ENCODE measurements at regions not wholly inside any gene's neighbourhood (a gene's known extent, or its start where the extent isn't known, plus 50 kb on each side); places are given as distances from the start of the nearest gene placed in this dataset.

GRCh38 chr11:79950172-79950571 is 509.3 kb upstream of the TENM4 start:
- DNase-seq (no peak), ATAC-seq (ENCODE audit: insufficient read depth, low FRiP score) (no peak)
- TF ChIP-seq, protein P1, sequence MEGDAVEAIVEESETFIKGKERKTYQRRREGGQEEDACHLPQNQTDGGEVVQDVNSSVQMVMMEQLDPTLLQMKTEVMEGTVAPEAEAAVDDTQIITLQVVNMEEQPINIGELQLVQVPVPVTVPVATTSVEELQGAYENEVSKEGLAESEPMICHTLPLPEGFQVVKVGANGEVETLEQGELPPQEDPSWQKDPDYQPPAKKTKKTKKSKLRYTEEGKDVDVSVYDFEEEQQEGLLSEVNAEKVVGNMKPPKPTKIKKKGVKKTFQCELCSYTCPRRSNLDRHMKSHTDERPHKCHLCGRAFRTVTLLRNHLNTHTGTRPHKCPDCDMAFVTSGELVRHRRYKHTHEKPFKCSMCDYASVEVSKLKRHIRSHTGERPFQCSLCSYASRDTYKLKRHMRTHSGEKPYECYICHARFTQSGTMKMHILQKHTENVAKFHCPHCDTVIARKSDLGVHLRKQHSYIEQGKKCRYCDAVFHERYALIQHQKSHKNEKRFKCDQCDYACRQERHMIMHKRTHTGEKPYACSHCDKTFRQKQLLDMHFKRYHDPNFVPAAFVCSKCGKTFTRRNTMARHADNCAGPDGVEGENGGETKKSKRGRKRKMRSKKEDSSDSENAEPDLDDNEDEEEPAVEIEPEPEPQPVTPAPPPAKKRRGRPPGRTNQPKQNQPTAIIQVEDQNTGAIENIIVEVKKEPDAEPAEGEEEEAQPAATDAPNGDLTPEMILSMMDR (IDR thresholded peaks at IDR 0.05; ENCODE audit: control extremely low read depth, extremely low read depth): no peak
- Histone ChIP-seq H3K9ac (ENCODE audit: insufficient read depth in 1 of 2, low read length in 2 of 2) (no peak overlapping the region), H3K9me3 (ENCODE audit: control insufficient read depth in 4 of 4, insufficient read depth in 3 of 4, low read length in 3 of 4) (no peaks in the 10 kb centered on the region), H3K27ac (ENCODE audit: low read depth in 1 of 2, low read length in 1 of 2) (no peak overlapping the region), H3K4me3 (no peak overlapping the region), H3K36me3 (ENCODE audit: control insufficient read depth in 4 of 4, insufficient read depth in 4 of 4, low read length in 4 of 4) (no peaks in the 10 kb centered on the region), H3K4me1 (ENCODE audit: control insufficient read depth in 5 of 5, insufficient read depth in 5 of 5, low read length in 5 of 5) (no peaks in the 10 kb centered on the region), H3K27me3 (ENCODE audit: control insufficient read depth in 3 of 3, insufficient read depth in 3 of 3, low read length in 2 of 3) (no peaks in the 10 kb centered on the region)
- 72 to 80% methylated on average over 4 of the region's 4 CpGs for WGBS, 2 donors

GRCh38 chr11:79949574-79949973 is 508.7 kb upstream of the TENM4 start:
- no peak for ATAC-seq (ENCODE audit: insufficient read depth, low FRiP score)
- Histone ChIP-seq H3K9me3 (ENCODE audit: control insufficient read depth in 4 of 4, insufficient read depth in 3 of 4, low read length in 3 of 4) (no peaks in the 10 kb centered on the region), H3K9ac (ENCODE audit: insufficient read depth in 1 of 2, low read length in 2 of 2) (no peak overlapping the region), H3K4me3 (no peak overlapping the region), H3K4me1 (ENCODE audit: control insufficient read depth in 5 of 5, insufficient read depth in 5 of 5, low read length in 5 of 5) (no peaks in the 10 kb centered on the region), H3K27me3 (ENCODE audit: control insufficient read depth in 3 of 3, insufficient read depth in 3 of 3, low read length in 2 of 3) (no peaks in the 10 kb centered on the region), H3K27ac (ENCODE audit: low read depth in 1 of 2, low read length in 1 of 2) (no peak overlapping the region), H3K36me3 (ENCODE audit: control insufficient read depth in 4 of 4, insufficient read depth in 4 of 4, low read length in 4 of 4) (no peaks in the 10 kb centered on the region)
- 82% methylated on average over 2 of the region's 2 CpGs for WGBS, 2 donors
- DNase-seq: no peak
- TF ChIP-seq, protein P1 (IDR thresholded peaks at IDR 0.05; ENCODE audit: control extremely low read depth, extremely low read depth): no peak

DNA sequence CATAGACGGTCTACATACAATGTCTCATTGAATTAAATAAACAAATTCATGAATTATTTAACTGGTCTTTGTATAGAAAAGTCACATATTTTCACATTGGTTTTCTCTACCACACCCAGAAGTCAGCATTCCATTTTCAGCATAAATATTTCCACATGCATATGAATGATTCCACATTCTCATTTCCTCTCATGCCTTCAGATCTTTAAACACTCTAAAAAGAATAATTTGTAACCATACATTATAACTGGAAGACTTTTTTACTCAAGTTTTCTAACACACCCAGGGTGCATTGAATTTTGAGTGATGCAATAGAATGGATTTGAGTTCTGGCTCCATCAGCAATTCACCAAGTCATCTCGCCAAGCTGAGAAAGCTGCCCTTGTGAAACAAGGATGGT is 501.8 kb upstream of the TENM4 start:
- TF ChIP-seq, protein P1 (IDR thresholded peaks at IDR 0.05; ENCODE audit: control extremely low read depth, extremely low read depth): no peak
- 84 to 88% methylated on average over 2 of the region's 2 CpGs for WGBS, 2 donors
- peaks cover 0 to 2% (median 0%) of the 10 kb centered on the region in 4 donors for H3K9me3 ChIP-seq (ENCODE audit: control insufficient read depth in 4 of 4, insufficient read depth in 3 of 4, low read length in 3 of 4)

GRCh38 chr11:79942090-79942489 is 501.3 kb upstream of the TENM4 start:
- WGBS, 2 donors: 71 to 75% methylated on average over 2 of the region's 2 CpGs
- Histone ChIP-seq H3K27me3 (ENCODE audit: control insufficient read depth in 3 of 3, insufficient read depth in 3 of 3, low read length in 2 of 3) (no peaks in the 10 kb centered on the region), H3K9ac (ENCODE audit: insufficient read depth in 1 of 2, low read length in 2 of 2) (no peak overlapping the region), H3K9me3 (ENCODE audit: control insufficient read depth in 4 of 4, insufficient read depth in 3 of 4, low read length in 3 of 4) (peaks cover 0 to 2% (median 0%) of the 10 kb centered on the region in 4 donors), H3K4me3 (no peak overlapping the region), H3K36me3 (ENCODE audit: control insufficient read depth in 4 of 4, insufficient read depth in 4 of 4, low read length in 4 of 4) (no peaks in the 10 kb centered on the region), H3K27ac (ENCODE audit: low read depth in 1 of 2, low read length in 1 of 2) (no peak overlapping the region), H3K4me1 (ENCODE audit: control insufficient read depth in 5 of 5, insufficient read depth in 5 of 5, low read length in 5 of 5) (no peaks in the 10 kb centered on the region)
- TF ChIP-seq, protein P1 (IDR thresholded peaks at IDR 0.05; ENCODE audit: control extremely low read depth, extremely low read depth): no peak
- DNase-seq (no peak), ATAC-seq (ENCODE audit: insufficient read depth, low FRiP score) (no peak)

More for the DNA sequence above, 501.8 kb upstream of the TENM4 start:
- Histone ChIP-seq H3K9ac (ENCODE audit: insufficient read depth in 1 of 2, low read length in 2 of 2) (no peak overlapping the region), H3K27me3 (ENCODE audit: control insufficient read depth in 3 of 3, insufficient read depth in 3 of 3, low read length in 2 of 3) (no peaks in the 10 kb centered on the region), H3K36me3 (ENCODE audit: control insufficient read depth in 4 of 4, insufficient read depth in 4 of 4, low read length in 4 of 4) (no peaks in the 10 kb centered on the region), H3K4me1 (ENCODE audit: control insufficient read depth in 5 of 5, insufficient read depth in 5 of 5, low read length in 5 of 5) (no peaks in the 10 kb centered on the region), H3K27ac (ENCODE audit: low read depth in 1 of 2, low read length in 1 of 2) (no peak overlapping the region), H3K4me3 (no peak overlapping the region)
- no peak for DNase-seq
- ATAC-seq (ENCODE audit: insufficient read depth, low FRiP score): no peak

Data from lung (tissue), 11 donors.